Brain microvascular endothelial cell (primary cell): ENCODE measurements at regions not wholly inside any gene's neighbourhood (a gene's known extent, or its start where the extent isn't known, plus 50 kb on each side); places are given as distances from the start of the nearest gene placed in this dataset.

Experiments
- DNase-seq: peaks from one replicate; pipeline ENCODE4 v3.0.0-alpha.2; 2020
- H3K27ac ChIP-seq: fragments of 250-450 bp; sonication (Bioruptor Pico); 2 replicates; pipeline ENCODE4 v1.5.1; 2020; ENCODE audit warnings: mild to moderate bottlenecking, moderate library complexity
- H3K27me3 ChIP-seq: fragments of 250-450 bp; sonication (Bioruptor Pico); replicated peaks from 2 replicates; pipeline ENCODE4 v1.5.1; 2020; ENCODE audit warnings: mild to moderate bottlenecking
- H3K36me3 ChIP-seq: fragments of 250-450 bp; sonication (Bioruptor Pico); replicated peaks from 2 replicates; pipeline ENCODE4 v1.5.1; 2020; ENCODE audit warnings: mild to moderate bottlenecking
- H3K4me3 ChIP-seq: 2 replicates; pipeline ENCODE4 v1.5.1; 2011; ENCODE audit warnings: low read depth, mild to moderate bottlenecking, control low read depth, low read length, moderate library complexity
- in situ Hi-C: cut with HindIII; loops from 2 replicates; pipeline ENCODE4 v1.10.0; 2017; ENCODE audit warnings: low sequenced_read_pairs, low pct_ligation_motif_present
- TF ChIP-seq, protein P1 (sequence below): IDR thresholded peaks from 2 replicates; pipeline ENCODE4 v1.5.1; 2011; ENCODE audit warnings: low read depth, mild to moderate bottlenecking, moderate library complexity, low read length, control low read depth, inconsistent platforms; ENCODE audit errors: missing control alignments

DNA sequence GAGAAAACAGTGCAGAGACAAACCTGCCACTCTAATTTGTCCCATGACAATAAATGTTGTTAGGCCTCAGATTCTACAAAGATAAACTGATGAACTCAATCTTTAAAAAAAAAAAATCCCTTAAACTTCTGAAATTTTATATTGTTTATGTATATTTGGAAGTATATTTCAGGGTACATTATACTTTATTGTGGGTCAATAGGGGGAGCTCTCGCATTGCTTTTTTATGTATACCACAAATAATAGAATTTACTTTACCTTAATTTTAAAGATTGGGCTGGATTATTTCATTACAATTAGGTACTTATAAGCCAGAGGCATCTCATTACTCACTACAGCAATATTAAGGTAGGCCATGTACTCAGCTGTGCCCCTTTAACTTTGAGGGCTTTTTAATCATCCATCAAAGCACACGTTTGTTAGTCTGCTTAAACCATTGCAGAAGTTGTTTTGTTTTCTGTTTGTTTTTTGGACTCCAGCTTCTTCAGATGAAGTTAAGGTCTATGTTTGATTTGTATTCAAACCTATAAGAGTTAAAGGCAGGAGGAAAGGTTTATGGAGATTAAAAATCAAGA, 56.3 kb upstream of the EYA4 start:
- Histone ChIP-seq H3K36me3 (no peaks in the 10 kb centered on the region), H3K27ac (no peak overlapping the region), H3K27me3 (no peaks in the 10 kb centered on the region), H3K4me3 (no peak overlapping the region)
- in situ Hi-C loops: no loop called here
- DNase-seq: no peak
- TF ChIP-seq, protein P1, sequence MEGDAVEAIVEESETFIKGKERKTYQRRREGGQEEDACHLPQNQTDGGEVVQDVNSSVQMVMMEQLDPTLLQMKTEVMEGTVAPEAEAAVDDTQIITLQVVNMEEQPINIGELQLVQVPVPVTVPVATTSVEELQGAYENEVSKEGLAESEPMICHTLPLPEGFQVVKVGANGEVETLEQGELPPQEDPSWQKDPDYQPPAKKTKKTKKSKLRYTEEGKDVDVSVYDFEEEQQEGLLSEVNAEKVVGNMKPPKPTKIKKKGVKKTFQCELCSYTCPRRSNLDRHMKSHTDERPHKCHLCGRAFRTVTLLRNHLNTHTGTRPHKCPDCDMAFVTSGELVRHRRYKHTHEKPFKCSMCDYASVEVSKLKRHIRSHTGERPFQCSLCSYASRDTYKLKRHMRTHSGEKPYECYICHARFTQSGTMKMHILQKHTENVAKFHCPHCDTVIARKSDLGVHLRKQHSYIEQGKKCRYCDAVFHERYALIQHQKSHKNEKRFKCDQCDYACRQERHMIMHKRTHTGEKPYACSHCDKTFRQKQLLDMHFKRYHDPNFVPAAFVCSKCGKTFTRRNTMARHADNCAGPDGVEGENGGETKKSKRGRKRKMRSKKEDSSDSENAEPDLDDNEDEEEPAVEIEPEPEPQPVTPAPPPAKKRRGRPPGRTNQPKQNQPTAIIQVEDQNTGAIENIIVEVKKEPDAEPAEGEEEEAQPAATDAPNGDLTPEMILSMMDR: peak; percentile 49

DNA sequence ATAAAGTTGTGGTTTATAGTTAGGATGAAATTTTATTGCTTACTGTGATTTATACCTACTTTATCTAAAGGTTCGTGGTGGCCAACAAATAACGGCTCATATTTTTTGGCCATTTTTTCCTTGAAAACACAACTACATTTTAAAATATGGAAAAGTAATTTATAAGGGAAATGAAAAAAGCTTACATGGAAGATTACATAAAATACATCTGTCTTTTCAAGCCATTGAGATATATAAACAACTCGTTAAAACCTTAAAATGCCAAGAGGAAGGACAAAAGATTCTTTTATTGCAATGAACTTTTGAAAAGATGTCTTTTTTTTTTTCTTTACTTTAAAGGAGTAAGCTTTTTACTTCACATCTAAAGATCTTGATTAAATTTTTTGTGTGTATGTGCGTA, 55.4 kb upstream of the EYA4 start:
- Histone ChIP-seq H3K27me3 (no peaks in the 10 kb centered on the region), H3K36me3 (no peaks in the 10 kb centered on the region), H3K4me3 (no peak overlapping the region), H3K27ac (no peak overlapping the region)
- in situ Hi-C loops: no loop called here
- no peak for DNase-seq
- TF ChIP-seq, protein P1: no peak

DNA sequence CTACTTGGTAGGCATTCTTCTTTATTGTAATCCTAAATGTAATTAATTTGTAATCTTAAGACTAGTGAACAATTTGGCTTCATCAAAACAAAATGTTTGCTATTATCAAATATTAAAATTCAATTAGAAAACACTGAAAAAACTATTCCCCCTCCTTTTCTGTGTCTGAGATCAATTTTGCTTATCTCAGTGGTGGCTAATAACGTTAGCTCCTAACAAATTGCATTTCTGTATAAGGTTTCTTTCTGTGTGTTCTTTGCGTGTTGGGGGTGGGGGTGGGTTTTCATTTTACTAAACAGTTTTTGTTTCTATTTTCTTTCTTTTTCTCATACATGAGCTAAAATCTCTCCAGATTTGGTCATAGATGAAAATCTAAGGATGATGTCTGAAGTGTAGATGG, 54.0 kb upstream of the EYA4 start:
- Histone ChIP-seq H3K36me3 (no peaks in the 10 kb centered on the region), H3K27ac (no peak overlapping the region), H3K4me3 (no peak overlapping the region), H3K27me3 (no peaks in the 10 kb centered on the region)
- TF ChIP-seq, protein P1: no peak
- in situ Hi-C loops: no loop called here
- DNase-seq: no peak

DNA sequence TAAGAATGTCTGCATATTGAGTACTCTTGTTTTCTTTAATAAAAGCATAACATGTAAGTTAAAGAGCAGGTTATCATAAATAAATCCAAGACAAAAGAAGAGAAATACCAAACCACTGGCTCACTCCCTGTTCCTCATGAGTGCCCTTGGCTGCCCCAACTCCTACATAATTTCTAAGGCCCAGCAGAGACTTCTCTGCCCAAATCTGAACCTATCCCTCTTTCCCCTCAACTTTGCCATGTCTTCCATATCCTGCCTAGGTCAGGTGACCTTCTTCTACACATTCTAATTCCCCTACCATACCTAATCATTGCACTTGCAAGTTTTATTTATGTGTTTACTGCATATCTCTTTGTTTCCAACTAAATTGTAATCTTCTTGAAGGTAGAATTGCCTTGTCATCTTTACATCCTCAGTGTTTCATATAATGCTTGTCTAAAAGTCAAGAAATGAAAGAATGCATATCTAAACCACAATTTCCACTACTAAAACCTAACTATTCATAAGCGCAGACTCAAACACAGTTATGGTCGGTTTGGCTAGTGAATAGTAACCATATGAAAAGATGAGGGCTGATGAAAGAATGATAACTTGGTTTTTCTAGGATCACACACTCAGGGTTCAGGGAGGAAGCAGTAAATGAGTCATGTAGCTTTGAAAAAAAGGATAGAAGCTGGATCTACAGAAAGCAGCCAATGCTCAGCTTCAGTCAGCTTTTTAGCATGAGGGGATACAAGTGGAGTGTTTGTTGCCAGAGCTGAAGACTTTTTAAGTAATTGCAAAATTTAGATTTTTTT, 53.3 kb upstream of the EYA4 start:
- Histone ChIP-seq H3K27me3 (no peaks in the 10 kb centered on the region), H3K36me3 (no peaks in the 10 kb centered on the region), H3K27ac (no peak overlapping the region), H3K4me3 (no peak overlapping the region)
- in situ Hi-C loops: no loop called here
- DNase-seq: no peak
- TF ChIP-seq, protein P1: no peak

DNA sequence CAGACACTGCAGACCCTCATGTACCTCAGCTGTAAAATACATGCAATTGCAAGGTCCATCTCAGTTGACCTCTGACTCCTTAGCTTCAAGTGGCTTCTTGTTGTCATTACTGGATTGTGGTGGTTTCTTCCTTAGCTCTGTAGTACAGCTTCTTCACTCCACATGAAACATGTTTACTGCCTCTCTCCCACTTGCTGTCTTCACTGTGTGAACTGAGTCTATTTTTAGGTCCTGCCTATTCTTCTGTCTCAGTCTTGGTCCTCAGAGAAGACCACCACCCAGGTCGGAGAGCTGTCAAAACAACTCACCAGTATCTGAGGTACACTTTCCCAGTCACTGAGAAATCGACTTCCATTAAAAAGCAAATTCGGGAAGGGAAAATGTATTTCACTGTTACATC, 50.2 kb upstream of the EYA4 start:
- TF ChIP-seq, protein P1: no peak
- in situ Hi-C loops: no loop called here
- no peak overlapping the region for H3K27ac ChIP-seq
- no peaks in the 10 kb centered on the region for H3K36me3 ChIP-seq
- H3K4me3 ChIP-seq: no peak overlapping the region
- DNase-seq: no peak
- no peaks in the 10 kb centered on the region for H3K27me3 ChIP-seq
